ELR (cell line): ENCODE measurements at regions not wholly inside any gene's neighbourhood (a gene's known extent, or its start where the extent isn't known, plus 50 kb on each side); places are given as distances from the start of the nearest gene placed in this dataset.
A peak's percentile ranks its signal among the peaks of the same experiment; 100 is the strongest.

Experiments
- DNase-seq: peaks from one replicate; pipeline ENCODE4 v3.0.0-alpha.2; 2015; ENCODE audit warnings: low read depth

DNA sequence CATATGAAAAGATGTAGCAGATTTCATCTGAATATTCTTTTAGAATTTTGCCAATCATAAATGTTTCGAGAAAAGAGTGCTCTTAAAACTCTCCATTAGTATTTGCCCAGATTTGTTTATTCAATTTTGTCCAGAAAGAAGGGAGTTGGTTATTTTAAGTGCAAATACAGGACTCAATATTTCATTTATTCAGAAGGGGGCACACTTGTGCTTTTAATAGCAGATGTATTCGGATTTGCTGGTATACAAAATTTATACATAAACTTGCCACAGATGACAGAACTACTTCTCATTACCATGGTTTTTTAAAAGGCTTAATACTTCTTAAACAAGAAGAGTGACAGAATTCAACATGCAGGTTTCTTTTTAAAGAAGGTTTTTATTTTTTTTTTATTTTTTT is 69.8 kb upstream of the GRM7 start:
- no peak for DNase-seq

DNA sequence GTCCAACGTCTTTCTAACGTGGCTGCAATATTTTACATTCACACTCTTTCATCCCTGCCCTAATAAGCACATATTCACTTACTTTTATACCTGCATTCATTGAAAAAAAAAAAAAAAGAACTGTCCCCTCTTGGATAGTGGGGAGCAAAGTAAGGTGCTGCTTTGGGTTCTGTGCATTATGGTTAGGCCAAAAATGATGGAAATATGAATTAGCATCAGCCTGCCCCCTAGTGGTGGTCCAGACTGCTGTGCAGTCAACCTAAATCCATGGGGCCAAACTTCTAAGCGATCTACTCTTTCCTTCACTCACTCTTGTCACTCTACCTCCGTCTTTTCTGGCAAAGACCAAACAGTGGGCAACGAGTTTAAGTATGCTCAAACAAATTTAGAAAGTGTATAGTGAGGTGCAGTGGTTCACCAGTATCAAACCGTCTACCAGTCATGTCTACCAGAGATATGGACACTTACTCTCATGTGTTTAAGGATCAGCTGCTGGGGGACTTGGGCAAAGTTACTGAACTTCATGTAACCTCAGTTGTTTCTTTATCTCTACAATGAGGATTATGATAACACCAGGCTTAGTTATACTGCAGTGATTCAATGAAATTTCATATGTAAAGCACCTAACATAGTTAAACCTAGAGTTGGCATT is 61.5 kb upstream of the GRM7 start:
- DNase-seq: peak; percentile 15

DNA sequence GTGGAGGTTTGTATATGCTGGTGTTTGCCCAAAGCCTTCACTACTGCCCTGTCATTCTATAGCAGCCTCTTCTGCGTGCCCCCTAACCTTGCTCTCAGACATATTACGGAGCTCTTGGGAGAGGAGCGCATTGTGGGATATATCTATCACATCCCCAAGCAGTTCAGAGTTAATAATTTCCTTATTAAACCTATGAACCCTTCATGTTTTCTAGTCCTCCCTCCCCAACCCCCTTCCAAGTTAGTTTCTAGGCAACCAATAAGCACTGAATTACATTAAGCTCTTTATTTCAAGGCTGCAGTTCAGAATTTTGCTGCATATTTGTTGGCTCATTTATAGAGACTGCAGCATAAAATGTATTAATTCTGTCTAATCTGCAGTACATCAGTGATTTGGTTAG is 57.3 kb upstream of the GRM7 start:
- no peak for DNase-seq

DNA sequence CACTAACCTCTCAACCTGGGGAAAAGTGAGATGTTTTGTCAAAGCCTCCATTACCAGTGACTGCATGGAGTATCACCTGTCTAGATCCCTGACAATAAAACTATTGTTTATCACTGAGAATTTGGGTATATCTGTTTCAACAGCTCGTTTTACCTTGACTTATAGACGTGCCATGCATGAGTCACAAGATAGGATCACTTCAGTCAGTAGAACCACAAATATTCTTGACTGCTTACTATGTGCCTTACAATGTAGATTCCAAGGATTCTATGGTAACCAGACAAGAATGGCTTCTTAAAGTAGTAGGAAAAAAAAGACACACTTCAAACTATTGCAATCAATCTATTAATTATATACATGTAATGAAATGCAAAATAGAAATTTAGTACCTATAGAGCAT is 55.7 kb upstream of the GRM7 start:
- no peak for DNase-seq

DNA sequence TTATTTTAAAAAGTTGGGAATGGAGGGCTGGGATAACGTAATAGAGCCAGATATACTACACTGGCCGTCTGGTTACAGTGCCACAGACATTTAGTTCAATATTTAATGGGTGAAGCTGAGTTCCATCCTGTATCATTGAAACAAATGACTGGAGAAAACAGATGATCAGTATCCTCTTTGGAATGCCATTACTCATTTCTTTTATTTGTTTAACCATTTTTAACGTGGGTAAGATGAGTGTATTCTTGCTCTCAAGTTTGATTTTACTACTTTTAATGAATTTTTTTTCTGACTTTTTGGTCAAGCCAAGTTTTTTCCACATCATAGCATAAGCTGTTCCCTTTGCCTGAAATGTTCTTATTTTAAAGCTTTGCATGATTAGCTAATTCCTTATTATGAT is 53.9 kb upstream of the GRM7 start:
- DNase-seq: no peak

DNA sequence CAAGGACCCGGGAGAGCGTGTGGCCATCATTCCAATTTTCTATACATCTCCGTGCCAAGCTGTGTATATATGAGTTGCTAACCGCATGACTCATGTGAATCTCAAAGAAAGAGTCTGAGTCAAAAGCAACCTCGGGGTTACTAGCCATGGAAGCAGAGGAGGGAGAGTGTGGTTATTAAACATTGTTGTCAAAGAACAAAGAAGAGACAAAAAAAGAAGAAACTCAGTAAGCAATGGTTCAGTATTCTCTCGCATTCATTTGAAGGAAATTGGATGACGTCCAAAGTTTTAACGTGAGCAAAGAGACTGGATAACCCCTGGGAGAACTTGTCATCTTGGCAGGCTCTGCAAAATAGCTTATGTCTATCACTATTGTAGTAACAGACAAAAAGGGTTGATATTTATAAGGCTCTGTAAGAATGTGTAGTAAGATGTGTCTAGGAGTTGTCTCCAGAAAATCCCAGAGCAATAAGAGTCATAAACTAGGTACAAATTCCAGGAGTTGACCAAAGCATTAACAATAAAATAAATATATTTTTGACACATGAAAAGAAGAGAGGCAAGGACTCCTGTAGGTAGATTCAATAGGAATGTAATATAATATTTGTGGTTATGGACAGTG is 52.8 kb upstream of the GRM7 start:
- DNase-seq: peak; percentile 1

DNA sequence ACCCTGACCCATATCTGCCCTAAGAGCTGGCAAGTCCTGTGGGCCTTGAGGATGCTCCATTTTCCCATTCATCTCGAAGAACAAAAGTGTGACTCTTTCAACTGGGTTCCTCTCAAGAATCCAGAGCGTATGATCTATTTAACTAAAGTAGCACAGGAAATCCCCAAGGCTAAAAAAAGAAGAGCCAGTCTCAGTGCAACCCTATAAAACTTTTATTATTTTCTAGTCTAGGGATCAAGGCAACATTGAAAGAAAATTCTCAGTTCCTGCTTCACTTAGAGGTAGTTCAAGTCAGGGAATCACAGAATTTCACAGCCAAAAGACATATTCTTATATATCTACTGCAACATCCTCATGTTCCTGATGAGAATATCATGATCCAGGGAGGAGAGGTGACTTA is 51.6 kb upstream of the GRM7 start:
- no peak for DNase-seq
